ENCODE measurements at regions not wholly inside any gene's neighbourhood (a gene's known extent, or its start where the extent isn't known, plus 50 kb on each side); places are given as distances from the start of the nearest gene placed in this dataset.
"Not testable (repeated sequence)": the region's sequence is repeated elsewhere in the genome, so short reads cannot be mapped to it uniquely, and the experiment has no call there.

- TF ChIP-seq CTCF (IDR thresholded peaks at IDR 0.05; ENCODE audit: unreplicated experiment in 3 of 3): no peak
- Mint-ChIP-seq H3K36me3 (ENCODE audit: low read depth) (no peaks in the 10 kb centered on the region), H3K4me1 (no peaks in the 10 kb centered on the region), H3K9me3 (peaks cover 16% of the 10 kb centered on the region), H3K27ac (no peak overlapping the region), H3K4me3 (no peak overlapping the region), H3K27me3 (ENCODE audit: low read depth) (no peaks in the 10 kb centered on the region)
These were observed 717.5 kb downstream of the TFAP2A start for GRCh38 chr6:9697263-9697931.

- Mint-ChIP-seq H3K36me3 (ENCODE audit: low read depth) (no peaks in the 10 kb centered on the region), H3K9me3 (peaks cover 7% of the 10 kb centered on the region), H3K27ac (no peak overlapping the region), H3K4me3 (no peak overlapping the region), H3K27me3 (ENCODE audit: low read depth) (no peaks in the 10 kb centered on the region), H3K4me1 (no peaks in the 10 kb centered on the region)
- no peak for TF ChIP-seq CTCF (IDR thresholded peaks at IDR 0.05; ENCODE audit: unreplicated experiment in 3 of 3)
These were observed 724.5 kb downstream of the TFAP2A start for GRCh38 chr6:9690388-9690787.

GRCh38 chr6:9680727-9681126 is 734.1 kb downstream of the TFAP2A start:
- not testable (repeated sequence) for H3K4me1 Mint-ChIP-seq; H3K27ac Mint-ChIP-seq; H3K27me3 Mint-ChIP-seq (ENCODE audit: low read depth); H3K36me3 Mint-ChIP-seq (ENCODE audit: low read depth); H3K9me3 Mint-ChIP-seq; H3K4me3 Mint-ChIP-seq

- Mint-ChIP-seq H3K27me3 (ENCODE audit: low read depth) (no peaks in the 10 kb centered on the region), H3K4me1 (no peaks in the 10 kb centered on the region), H3K27ac (peak overlapping the region in 1 of 3 experiments; percentile 45), H3K4me3 (no peak overlapping the region), H3K9me3 (peaks cover 8% of the 10 kb centered on the region), H3K36me3 (ENCODE audit: low read depth) (peaks cover 4% of the 10 kb centered on the region)
- no peak for TF ChIP-seq CTCF (IDR thresholded peaks at IDR 0.05; ENCODE audit: unreplicated experiment in 3 of 3)
These were observed 739.8 kb downstream of the TFAP2A start for GRCh38 chr6:9675122-9675521.

GRCh38 chr6:9659848-9660247 is 755.0 kb downstream of the TFAP2A start:
- no peak overlapping the region for H3K27ac Mint-ChIP-seq
- H3K27me3 Mint-ChIP-seq (ENCODE audit: low read depth): no peaks in the 10 kb centered on the region
- TF ChIP-seq CTCF (IDR thresholded peaks at IDR 0.05; ENCODE audit: unreplicated experiment in 3 of 3): no peak
- H3K36me3 Mint-ChIP-seq (ENCODE audit: low read depth): no peaks in the 10 kb centered on the region
- no peaks in the 10 kb centered on the region for H3K4me1 Mint-ChIP-seq
- no peak overlapping the region for H3K4me3 Mint-ChIP-seq
- no peaks in the 10 kb centered on the region for H3K9me3 Mint-ChIP-seq

- TF ChIP-seq CTCF (IDR thresholded peaks at IDR 0.05; ENCODE audit: unreplicated experiment in 3 of 3): no peak
- Mint-ChIP-seq H3K4me1 (no peaks in the 10 kb centered on the region), H3K36me3 (ENCODE audit: low read depth) (no peaks in the 10 kb centered on the region), H3K27ac (no peak overlapping the region), H3K4me3 (no peak overlapping the region), H3K9me3 (no peaks in the 10 kb centered on the region), H3K27me3 (ENCODE audit: low read depth) (no peaks in the 10 kb centered on the region)
These were observed 756.9 kb downstream of the TFAP2A start for GRCh38 chr6:9657994-9658393.

All from nephron (organoid).